ENCODE measurements at regions not wholly inside any gene's neighbourhood (a gene's known extent, or its start where the extent isn't known, plus 50 kb on each side); places are given as distances from the start of the nearest gene placed in this dataset.
"Not testable (repeated sequence)": the region's sequence is repeated elsewhere in the genome, so short reads cannot be mapped to it uniquely, and the experiment has no call there.

DNA sequence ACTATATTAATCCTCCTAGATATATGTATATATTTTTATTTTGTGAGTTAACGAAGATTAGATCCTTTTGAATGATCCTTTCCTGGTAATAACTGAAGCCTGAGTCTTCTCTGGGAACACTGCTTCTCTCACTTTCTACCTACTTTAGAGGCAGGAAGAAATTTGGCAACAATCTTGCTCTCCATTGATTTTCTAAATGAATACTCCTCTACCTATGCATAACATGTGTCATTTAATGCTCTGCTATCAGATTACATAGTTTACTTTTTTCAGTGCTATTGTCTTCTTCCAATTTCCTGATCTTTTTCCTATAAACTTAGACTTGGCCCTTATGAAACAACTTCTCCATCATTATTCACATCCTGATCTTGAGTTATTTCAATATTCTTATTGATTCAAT, 60.4 kb upstream of the PDHA2 start:
- Histone ChIP-seq H3K36me3 (no peaks in the 10 kb centered on the region), H3K27ac (no peak overlapping the region), H3K4me3 (no peak overlapping the region), H3K9me3 (no peaks in the 10 kb centered on the region), H3K27me3 (no peaks in the 10 kb centered on the region), H3K4me1 (no peaks in the 10 kb centered on the region)
- no peak for TF ChIP-seq POLR2A (IDR thresholded peaks at IDR 0.05)
- no peak for TF ChIP-seq POLR2AphosphoS5 (IDR thresholded peaks at IDR 0.05)
- TF ChIP-seq, protein P1, sequence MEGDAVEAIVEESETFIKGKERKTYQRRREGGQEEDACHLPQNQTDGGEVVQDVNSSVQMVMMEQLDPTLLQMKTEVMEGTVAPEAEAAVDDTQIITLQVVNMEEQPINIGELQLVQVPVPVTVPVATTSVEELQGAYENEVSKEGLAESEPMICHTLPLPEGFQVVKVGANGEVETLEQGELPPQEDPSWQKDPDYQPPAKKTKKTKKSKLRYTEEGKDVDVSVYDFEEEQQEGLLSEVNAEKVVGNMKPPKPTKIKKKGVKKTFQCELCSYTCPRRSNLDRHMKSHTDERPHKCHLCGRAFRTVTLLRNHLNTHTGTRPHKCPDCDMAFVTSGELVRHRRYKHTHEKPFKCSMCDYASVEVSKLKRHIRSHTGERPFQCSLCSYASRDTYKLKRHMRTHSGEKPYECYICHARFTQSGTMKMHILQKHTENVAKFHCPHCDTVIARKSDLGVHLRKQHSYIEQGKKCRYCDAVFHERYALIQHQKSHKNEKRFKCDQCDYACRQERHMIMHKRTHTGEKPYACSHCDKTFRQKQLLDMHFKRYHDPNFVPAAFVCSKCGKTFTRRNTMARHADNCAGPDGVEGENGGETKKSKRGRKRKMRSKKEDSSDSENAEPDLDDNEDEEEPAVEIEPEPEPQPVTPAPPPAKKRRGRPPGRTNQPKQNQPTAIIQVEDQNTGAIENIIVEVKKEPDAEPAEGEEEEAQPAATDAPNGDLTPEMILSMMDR (IDR thresholded peaks at IDR 0.05): no peak
- TF ChIP-seq EP300 (IDR thresholded peaks at IDR 0.05): no peak
- intact Hi-C loops (cut with DNase I; ENCODE audit: low total_unique reads): no loop called here
- 33 to 94% (median 83%) methylated on average over 1 of the region's 1 CpG for WGBS, 5 donors
- no peak for DNase-seq

DNA sequence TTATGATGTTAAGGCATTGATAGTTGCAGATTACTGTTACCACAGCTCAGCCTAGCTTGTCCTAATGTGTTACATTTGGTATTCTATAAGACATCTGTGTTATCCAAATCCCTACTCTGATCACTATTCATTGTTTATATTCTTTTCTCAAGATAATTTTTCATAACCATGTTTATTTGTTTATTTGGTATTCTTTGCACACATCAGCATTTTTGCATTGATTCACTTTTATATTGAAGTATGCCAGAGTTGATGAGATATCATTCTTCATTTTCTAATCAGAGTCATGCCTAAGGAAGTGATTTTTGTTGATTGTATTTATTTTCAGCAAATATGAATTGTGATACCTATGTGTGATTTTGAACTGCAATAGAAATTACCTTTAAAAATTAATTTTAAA, 61.2 kb upstream of the PDHA2 start:
- H3K9me3 ChIP-seq: no peaks in the 10 kb centered on the region
- no peak for TF ChIP-seq EP300 (IDR thresholded peaks at IDR 0.05)
- no peak for TF ChIP-seq POLR2A (IDR thresholded peaks at IDR 0.05)
- TF ChIP-seq POLR2AphosphoS5 (IDR thresholded peaks at IDR 0.05): no peak
- TF ChIP-seq, protein P1 (IDR thresholded peaks at IDR 0.05): no peak
- no peaks in the 10 kb centered on the region for H3K27me3 ChIP-seq
- DNase-seq: no peak
- H3K27ac ChIP-seq: no peak overlapping the region
- H3K4me3 ChIP-seq: no peak overlapping the region
- intact Hi-C loops (cut with DNase I; ENCODE audit: low total_unique reads): no loop called here
- H3K4me1 ChIP-seq: no peaks in the 10 kb centered on the region
- H3K36me3 ChIP-seq: no peaks in the 10 kb centered on the region

DNA sequence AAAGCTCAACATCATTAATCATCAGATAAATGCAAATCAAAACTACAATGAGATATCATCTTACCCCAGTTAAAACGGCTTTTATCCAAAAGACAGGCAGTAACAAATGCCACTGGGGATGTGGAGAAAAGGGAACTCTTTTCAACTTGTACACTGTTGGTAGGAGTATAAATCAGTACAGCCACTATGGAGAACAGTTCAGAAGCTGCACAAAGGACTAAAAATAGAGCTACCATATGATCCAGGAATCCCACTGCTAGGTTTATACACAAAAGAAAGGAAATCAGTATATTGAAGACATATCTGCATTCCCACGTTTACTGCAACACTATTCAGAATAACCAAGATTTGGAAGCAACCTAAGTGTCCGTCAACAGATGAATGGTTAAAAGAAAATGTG, 69.3 kb upstream of the PDHA2 start:
- 67 to 79% (median 73%) methylated on average over 3 of the region's 3 CpGs for WGBS, 5 donors
- H3K27me3 ChIP-seq; H3K4me1 ChIP-seq; intact Hi-C loops (cut with DNase I; ENCODE audit: low total_unique reads); H3K36me3 ChIP-seq; H3K4me3 ChIP-seq; H3K27ac ChIP-seq; DNase-seq; H3K9me3 ChIP-seq: not testable (repeated sequence)

DNA sequence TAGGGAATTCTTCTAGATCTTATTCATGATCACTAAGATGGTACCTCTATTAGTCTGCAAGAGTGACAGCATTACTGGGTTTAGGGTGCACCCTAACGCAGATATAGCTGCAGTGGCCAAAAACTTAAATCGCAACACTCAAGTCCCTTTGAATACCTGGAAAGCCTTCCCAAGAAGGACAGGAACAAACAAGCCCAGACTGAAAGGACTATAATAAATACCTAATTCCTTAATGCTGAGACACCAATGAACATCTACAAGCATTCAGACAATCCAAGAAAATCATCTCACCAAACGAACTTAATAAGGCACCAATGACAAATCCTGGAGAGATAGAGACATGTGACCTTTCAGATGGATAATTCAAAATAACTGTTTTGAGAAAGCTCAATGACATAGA, 74.9 kb upstream of the PDHA2 start:
- H3K27ac ChIP-seq: no peak overlapping the region
- H3K36me3 ChIP-seq: no peaks in the 10 kb centered on the region
- no peak for DNase-seq
- no peaks in the 10 kb centered on the region for H3K4me1 ChIP-seq
- intact Hi-C loops (cut with DNase I; ENCODE audit: low total_unique reads): no loop called here
- H3K4me3 ChIP-seq: no peak overlapping the region
- H3K27me3 ChIP-seq: no peaks in the 10 kb centered on the region
- TF ChIP-seq, protein P1 (IDR thresholded peaks at IDR 0.05): no peak
- no peak for TF ChIP-seq POLR2A (IDR thresholded peaks at IDR 0.05)
- peaks cover 0 to 6% (median 1%) of the 10 kb centered on the region in 4 donors for H3K9me3 ChIP-seq
- 81 to 86% (median 85%) methylated on average over 3 of the region's 3 CpGs for WGBS, 5 donors

DNA sequence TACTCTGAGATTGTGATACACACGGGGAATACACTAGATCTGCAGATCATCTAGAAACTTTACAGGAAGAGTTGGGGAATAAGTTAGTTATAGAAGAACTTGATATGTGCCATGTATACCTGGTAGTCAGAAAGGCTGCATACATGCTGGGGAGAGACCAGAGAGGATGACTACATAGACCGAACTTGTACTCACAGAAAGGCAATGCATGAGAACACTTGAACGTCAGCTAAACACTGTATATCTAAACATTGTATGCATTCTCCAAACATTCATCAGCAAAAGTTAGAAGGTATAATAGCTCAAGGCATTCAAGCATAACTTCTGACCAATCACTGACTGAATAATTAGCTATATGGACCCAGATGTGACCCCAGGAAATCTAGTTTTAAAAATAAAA, 78.0 kb upstream of the PDHA2 start:
- H3K9me3 ChIP-seq: peaks cover 0 to 6% (median 1%) of the 10 kb centered on the region in 4 donors
- H3K4me3 ChIP-seq: no peak overlapping the region
- WGBS, 5 donors: 75 to 86% (median 83%) methylated on average over 3 of the region's 3 CpGs
- no peaks in the 10 kb centered on the region for H3K36me3 ChIP-seq
- intact Hi-C loops (cut with DNase I; ENCODE audit: low total_unique reads): no loop called here
- H3K27me3 ChIP-seq: no peaks in the 10 kb centered on the region
- TF ChIP-seq, protein P1 (IDR thresholded peaks at IDR 0.05): no peak
- no peak for TF ChIP-seq EP300 (IDR thresholded peaks at IDR 0.05)
- H3K4me1 ChIP-seq: no peaks in the 10 kb centered on the region
- DNase-seq: no peak
- no peak overlapping the region for H3K27ac ChIP-seq

Data from stomach (tissue), 8 donors.